Middle frontal gyrus (tissue), 1 donor: ENCODE measurements at regions not wholly inside any gene's neighbourhood (a gene's known extent, or its start where the extent isn't known, plus 50 kb on each side); places are given as distances from the start of the nearest gene placed in this dataset.

Experiments
- DNase-seq: peaks from one replicate; pipeline ENCODE4 v3.0.0-alpha.2; 2015; ENCODE audit warnings: low spot score; ENCODE audit errors: extremely low spot score

GRCh38 chr1:76763738-76764137 is 103.5 kb upstream of the ST6GALNAC5 start:
- DNase-seq, result no peak

DNA sequence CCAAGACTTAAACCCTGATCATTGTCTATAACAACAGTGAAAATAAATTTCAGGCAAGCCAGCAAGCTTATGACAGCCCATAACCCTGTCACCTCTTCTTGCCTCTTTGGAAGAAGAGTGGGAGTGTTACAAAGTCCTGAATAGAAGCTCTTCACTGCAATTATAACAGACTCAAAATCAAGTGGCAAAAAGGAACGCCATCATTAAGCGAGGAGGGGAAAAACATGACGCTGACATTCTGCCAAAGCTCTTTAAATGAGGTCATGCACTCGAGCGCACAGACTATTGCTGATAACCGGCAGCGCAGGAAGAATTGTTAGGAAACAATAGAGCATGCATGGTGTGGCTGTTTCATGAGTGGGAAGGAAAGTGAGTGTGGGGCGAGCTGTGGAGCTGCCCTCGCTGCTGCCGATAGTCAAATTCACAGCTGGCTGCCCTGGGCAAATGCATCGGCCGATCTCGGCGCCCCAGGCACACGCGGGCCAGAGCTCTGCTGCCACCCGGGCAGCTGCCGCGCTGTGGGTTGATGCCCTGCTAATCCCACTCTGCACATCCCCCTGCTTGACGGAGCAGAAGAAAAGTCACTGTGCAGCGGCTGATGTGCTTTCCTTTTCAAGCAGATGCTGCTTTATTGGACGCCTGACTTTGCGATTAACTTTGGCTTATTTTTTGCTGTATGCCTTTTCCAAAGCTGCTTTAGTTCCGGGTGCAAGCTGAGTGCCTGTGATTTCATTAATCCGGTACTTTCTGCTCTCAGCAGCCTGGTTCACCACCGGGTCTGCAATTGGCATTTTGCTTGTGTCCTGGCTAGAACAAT is 102.4 kb upstream of the ST6GALNAC5 start:
- no peak for DNase-seq

GRCh38 chr1:76766381-76766780 is 100.9 kb upstream of the ST6GALNAC5 start:
- DNase-seq, result no peak

GRCh38 chr1:76769911-76770310 is 97.4 kb upstream of the ST6GALNAC5 start:
- no peak for DNase-seq

DNA sequence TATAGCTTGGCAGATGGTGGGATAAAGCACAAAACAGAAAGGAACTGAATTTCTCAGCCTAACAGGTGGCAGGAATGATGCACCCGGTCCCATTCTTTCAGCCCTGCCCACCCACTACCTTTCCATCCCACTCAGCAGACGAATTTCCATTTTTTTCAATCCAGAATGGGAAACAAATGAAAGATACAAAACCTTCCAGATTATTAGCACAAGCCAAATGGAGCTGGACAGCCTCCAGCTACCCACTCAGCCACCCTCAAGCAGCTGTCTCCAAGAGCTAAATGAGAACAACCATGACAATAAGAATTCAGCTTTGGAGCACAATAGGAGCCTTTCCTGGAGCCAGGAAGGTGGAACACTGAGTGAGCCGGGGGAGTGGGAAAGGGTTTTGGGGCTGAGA is 96.3 kb upstream of the ST6GALNAC5 start:
- DNase-seq, result peak; percentile 53

DNA sequence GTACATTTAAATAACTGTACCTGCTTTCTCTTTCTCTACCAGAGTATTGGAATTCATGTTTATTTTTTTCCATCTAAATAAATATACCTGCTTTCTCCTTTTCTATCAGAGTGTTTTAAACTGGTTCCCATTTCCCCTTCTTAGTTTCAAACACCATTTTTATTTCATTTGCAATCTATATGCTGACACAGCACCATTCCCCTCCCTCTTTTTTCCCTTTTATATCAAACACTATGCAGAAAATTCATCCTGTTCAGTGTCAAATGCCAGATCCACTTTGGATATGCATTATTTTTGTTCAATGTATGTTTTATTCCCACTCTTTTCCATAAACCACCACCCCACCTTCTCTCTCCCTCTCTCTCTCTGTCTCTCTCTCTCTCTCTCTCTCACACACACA is 85.8 kb upstream of the ST6GALNAC5 start:
- no peak for DNase-seq

DNA sequence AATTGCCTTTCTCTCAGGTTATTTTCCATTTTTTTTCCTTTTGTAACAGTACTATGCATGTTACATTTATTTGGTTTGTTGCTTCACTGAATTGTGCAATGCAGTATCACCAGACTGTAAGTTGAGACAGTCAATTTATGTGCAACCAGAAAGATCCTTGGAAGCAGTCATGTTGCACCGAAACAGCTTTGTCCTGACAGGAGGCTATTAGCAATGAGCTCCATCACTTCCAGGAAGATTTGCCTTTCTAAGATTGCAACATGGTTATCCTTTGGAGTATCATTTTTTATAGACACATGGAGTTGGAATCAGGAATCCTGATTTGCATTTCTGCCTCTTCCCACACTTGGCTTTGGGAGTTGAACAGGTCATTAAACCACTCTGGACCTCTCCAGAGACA is 84.5 kb upstream of the ST6GALNAC5 start:
- DNase-seq, result no peak

DNA sequence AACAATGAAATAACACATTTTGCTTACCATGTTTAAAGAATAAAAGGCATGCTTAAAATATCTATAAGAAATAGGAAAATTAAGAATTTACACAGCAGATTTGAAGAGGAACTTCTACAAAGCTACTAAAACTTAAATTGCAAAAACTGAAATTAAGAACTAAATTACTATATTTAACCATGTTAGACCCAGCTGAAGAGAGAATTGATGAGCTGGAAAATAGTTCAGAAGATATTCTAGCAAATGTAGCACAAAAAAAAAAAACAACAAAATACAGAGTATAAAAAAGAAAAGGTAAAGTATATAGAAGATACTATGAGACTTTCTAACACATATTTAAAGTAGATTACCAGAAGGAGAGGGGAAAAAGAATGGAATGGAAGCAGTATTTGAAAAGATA is 82.8 kb upstream of the ST6GALNAC5 start:
- DNase-seq, result no peak

DNA sequence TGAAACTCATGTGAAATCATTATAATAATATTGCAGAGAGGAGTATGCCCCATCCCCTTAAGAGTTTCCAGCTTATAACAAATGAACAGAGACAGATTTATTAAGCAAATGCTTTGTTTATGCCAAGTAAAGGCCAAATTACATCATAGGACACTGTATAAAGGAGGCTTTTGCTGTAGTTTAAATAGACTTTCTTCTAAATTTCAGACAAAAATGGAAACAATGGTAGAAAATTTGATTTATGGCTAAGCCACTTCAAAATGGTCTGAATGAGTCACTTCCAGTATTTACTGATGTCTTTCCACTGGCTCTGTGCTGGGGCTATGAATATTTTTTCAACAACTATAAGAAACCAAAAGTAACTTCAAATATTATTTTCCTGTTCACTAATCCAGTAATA is 81.1 kb upstream of the ST6GALNAC5 start:
- DNase-seq, result no peak

- no peak for DNase-seq
Observed at GRCh38 chr1:76793594-76793993, 73.7 kb upstream of the ST6GALNAC5 start.

GRCh38 chr1:76799700-76800099 is 67.6 kb upstream of the ST6GALNAC5 start:
- DNase-seq, result no peak

DNA sequence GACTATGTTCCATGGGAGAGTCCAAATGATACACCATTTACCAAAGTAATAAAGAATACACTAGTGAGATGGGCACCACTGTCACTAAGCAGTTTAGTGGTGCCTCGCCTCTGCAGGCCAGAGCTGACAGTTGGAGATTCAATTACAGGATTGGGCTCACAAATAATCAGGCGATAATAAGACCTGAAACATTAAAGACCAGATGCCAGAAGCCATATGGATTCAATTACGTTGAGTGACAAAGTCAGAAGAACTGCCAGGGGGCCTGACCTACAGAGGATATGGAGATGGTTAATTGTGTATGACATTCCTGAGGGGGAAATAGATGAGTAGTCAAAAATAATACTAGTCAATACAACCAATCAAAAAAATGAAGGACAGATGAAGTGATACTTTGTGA is 65.2 kb upstream of the ST6GALNAC5 start:
- DNase-seq, result no peak

- no peak for DNase-seq
Observed at GRCh38 chr1:76807543-76808260, 59.6 kb upstream of the ST6GALNAC5 start.
